WTC11 (cell line): ENCODE measurements at regions not wholly inside any gene's neighbourhood (a gene's known extent, or its start where the extent isn't known, plus 50 kb on each side); places are given as distances from the start of the nearest gene placed in this dataset.

Source experiments
- ESRRA ChIP-seq: sonication (generic); formaldehyde crosslinking; IDR thresholded peaks from 2 replicates; pipeline ENCODE4 v1.8.1; 2022; ENCODE audit warnings: mild to moderate bottlenecking, missing genetic modification reagents, borderline replicate concordance
- JUN ChIP-seq: sonication (generic); formaldehyde crosslinking; IDR thresholded peaks from 2 replicates; pipeline ENCODE4 v1.8.0; 2023; ENCODE audit warnings: mild to moderate bottlenecking, missing genetic modification reagents
- NR1H2 ChIP-seq: sonication (generic); formaldehyde crosslinking; IDR thresholded peaks from 2 replicates; pipeline ENCODE4 v1.9.0; 2021; ENCODE audit warnings: mild to moderate bottlenecking, moderate library complexity, missing genetic modification reagents
- NR2C2 ChIP-seq: sonication (generic); formaldehyde crosslinking; IDR thresholded peaks from 2 replicates; pipeline ENCODE4 v1.8.0; 2022; ENCODE audit warnings: mild to moderate bottlenecking, missing genetic modification reagents
- SP1 ChIP-seq: sonication (generic); formaldehyde crosslinking; conservative IDR thresholded peaks from 2 replicates; pipeline ENCODE4 v1.8.1; 2022; ENCODE audit warnings: missing genetic modification reagents
- TEAD1 ChIP-seq: sonication (generic); formaldehyde crosslinking; IDR thresholded peaks from 2 replicates; pipeline ENCODE4 v1.8.0; 2022; ENCODE audit warnings: mild to moderate bottlenecking, missing genetic modification reagents
- TP53 ChIP-seq: sonication (generic); formaldehyde crosslinking; IDR thresholded peaks from 2 replicates; pipeline ENCODE4 v1.8.1; 2023; ENCODE audit warnings: mild to moderate bottlenecking, missing genetic modification reagents
- ZNF121 ChIP-seq: sonication (generic); formaldehyde crosslinking; IDR thresholded peaks from 2 replicates; pipeline ENCODE4 v1.8.0; 2023; ENCODE audit warnings: missing genetic modification reagents
- ZNF138 ChIP-seq: sonication (generic); formaldehyde crosslinking; conservative IDR thresholded peaks from 2 replicates; pipeline ENCODE4 v1.8.1; 2022; ENCODE audit warnings: mild to moderate bottlenecking, moderate library complexity, missing genetic modification reagents
- ZNF232 ChIP-seq: sonication (generic); formaldehyde crosslinking; IDR thresholded peaks from 2 replicates; pipeline ENCODE4 v1.8.0; 2022; ENCODE audit warnings: mild to moderate bottlenecking, missing genetic modification reagents
- TF ChIP-seq, protein P1 (sequence below): sonication (generic); formaldehyde crosslinking; IDR thresholded peaks from 2 replicates; pipeline ENCODE4 v1.8.0; 2022; ENCODE audit warnings: mild to moderate bottlenecking, missing genetic modification reagents
- TF ChIP-seq, protein P2 (sequence below): fragments of 200-600 bp; IDR thresholded peaks from 2 replicates; pipeline ENCODE4 v1.8.0; 2022; ENCODE audit warnings: antibody characterized with exemption
- TF ChIP-seq, protein P3 (sequence below): fragments of 250-450 bp; sonication (Bioruptor Pico); conservative IDR thresholded peaks from 2 replicates; pipeline ENCODE4 v1.9.0; 2021; ENCODE audit warnings: mild to moderate bottlenecking

DNA sequence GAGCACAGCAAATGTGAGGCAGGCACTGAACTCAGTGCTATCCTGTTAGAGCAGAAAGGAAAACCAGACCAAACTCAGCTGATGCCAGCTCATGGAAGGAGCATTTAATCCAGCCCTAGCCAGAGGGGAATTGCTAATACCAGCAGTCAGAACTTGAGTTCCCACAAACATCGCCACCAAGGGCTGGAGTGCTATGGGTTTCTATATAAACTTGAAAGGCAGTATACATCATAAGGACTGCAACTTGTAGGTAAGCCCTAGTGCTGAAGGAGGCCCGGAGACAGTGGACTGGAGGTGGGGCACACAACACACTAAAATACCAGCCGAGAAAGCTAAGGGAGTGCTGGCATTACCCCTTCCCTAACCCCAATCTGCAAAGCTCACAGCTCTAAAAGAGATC, 440.2 kb downstream of the PRR32 start:
- TF ChIP-seq, protein P1, sequence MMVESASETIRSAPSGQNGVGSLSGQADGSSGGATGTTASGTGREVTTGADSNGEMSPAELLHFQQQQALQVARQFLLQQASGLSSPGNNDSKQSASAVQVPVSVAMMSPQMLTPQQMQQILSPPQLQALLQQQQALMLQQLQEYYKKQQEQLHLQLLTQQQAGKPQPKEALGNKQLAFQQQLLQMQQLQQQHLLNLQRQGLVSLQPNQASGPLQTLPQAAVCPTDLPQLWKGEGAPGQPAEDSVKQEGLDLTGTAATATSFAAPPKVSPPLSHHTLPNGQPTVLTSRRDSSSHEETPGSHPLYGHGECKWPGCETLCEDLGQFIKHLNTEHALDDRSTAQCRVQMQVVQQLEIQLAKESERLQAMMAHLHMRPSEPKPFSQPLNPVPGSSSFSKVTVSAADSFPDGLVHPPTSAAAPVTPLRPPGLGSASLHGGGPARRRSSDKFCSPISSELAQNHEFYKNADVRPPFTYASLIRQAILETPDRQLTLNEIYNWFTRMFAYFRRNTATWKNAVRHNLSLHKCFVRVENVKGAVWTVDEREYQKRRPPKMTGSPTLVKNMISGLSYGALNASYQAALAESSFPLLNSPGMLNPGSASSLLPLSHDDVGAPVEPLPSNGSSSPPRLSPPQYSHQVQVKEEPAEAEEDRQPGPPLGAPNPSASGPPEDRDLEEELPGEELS (CRISPR knock-in tag) = no peak
- TF ChIP-seq, protein P2, sequence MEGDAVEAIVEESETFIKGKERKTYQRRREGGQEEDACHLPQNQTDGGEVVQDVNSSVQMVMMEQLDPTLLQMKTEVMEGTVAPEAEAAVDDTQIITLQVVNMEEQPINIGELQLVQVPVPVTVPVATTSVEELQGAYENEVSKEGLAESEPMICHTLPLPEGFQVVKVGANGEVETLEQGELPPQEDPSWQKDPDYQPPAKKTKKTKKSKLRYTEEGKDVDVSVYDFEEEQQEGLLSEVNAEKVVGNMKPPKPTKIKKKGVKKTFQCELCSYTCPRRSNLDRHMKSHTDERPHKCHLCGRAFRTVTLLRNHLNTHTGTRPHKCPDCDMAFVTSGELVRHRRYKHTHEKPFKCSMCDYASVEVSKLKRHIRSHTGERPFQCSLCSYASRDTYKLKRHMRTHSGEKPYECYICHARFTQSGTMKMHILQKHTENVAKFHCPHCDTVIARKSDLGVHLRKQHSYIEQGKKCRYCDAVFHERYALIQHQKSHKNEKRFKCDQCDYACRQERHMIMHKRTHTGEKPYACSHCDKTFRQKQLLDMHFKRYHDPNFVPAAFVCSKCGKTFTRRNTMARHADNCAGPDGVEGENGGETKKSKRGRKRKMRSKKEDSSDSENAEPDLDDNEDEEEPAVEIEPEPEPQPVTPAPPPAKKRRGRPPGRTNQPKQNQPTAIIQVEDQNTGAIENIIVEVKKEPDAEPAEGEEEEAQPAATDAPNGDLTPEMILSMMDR = no peak
- no peak for TF ChIP-seq TEAD1 (CRISPR knock-in tag)
- no peak for TF ChIP-seq ESRRA
- TF ChIP-seq NR2C2 (CRISPR knock-in tag) = no peak
- no peak for TF ChIP-seq JUN (CRISPR knock-in tag)
- no peak for TF ChIP-seq ZNF121 (CRISPR knock-in tag)
- TF ChIP-seq ZNF138 (CRISPR knock-in tag) = no peak
- TF ChIP-seq NR1H2 (CRISPR knock-in tag) = no peak
- no peak for TF ChIP-seq SP1
- TF ChIP-seq TP53 (CRISPR knock-in tag) = no peak
- TF ChIP-seq, protein P3, sequence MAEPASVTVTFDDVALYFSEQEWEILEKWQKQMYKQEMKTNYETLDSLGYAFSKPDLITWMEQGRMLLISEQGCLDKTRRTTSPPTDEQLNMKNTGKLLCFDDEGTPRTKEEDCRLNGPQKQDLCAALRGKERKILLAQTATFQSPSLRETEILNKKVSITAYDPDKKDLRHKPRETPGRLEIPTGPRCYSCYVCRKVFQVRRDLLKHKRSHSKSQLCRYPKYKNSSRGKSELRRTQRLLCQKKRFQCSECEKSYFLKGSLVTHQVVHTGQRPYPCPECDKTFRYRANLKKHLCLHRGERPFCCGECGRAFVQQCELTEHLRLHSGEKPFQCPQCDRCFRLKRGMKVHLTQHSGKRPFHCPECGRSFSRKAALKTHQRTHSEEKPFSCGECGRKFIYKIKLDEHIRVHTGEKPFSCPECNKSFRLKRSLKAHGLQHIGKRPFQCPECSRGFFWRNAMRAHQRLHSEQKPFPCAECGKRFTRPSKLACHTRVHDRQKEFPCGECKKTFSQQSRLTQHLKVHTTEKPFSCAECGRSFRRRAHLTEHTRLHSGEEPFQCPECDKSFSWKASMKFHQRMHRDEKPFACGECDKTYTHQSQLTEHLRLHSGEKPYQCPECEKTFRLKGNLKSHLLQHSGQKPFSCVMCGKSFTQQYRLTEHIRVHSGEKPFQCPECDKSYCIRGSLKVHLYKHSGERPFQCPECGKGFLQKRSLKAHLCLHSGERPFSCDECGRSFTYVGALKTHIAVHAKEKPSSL (CRISPR knock-in tag) = no peak
- no peak for TF ChIP-seq ZNF232 (CRISPR knock-in tag)
